ENCODE measurements at regions not wholly inside any gene's neighbourhood (a gene's known extent, or its start where the extent isn't known, plus 50 kb on each side); places are given as distances from the start of the nearest gene placed in this dataset.

DNA sequence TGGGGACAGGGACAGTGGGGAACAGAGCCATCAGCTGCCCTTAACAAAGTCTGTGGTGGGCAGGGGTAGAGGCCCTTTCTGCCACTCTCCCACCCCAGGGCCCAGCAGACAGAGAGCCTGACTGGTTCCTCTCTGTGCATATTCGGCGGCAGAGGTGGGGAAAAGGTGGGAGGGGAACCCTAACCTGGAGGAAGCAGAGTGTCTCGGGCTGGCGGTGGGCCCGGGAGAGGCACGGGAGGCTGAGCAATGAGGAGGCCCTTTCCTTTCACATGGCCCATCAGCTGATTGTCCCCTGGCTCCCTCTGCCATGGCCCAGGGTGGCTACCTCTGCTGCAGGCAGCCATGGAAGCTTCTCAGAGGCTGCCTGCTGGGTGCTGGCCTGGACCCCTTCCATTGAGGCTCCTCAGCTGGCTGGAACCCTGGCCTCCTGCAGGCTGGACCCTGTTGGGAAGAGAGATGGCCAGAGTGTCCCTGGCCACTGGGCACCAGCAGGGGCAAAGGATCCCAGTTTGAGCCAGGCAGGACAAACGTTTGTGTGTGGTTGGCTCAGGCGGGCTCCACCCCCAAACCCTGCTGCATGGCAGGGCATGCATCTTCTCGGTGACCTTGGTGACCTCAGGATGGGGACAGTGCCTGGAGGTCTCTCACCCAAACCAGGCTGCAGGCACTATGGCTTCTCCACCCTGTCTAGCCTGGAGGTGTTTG is 202.8 kb upstream of the ZNF536 start:
- intact Hi-C loops (cut with DNase I): no loop called here
- no peak overlapping the region for H3K9ac ChIP-seq (ENCODE audit: low read depth in 2 of 2, low read length in 2 of 2)
- no peaks in the 10 kb centered on the region for H3K36me3 ChIP-seq
- no peak for DNase-seq
- H3K4me3 ChIP-seq: no peak overlapping the region
- no peak overlapping the region for H3K27ac ChIP-seq
- TF ChIP-seq, protein P1, sequence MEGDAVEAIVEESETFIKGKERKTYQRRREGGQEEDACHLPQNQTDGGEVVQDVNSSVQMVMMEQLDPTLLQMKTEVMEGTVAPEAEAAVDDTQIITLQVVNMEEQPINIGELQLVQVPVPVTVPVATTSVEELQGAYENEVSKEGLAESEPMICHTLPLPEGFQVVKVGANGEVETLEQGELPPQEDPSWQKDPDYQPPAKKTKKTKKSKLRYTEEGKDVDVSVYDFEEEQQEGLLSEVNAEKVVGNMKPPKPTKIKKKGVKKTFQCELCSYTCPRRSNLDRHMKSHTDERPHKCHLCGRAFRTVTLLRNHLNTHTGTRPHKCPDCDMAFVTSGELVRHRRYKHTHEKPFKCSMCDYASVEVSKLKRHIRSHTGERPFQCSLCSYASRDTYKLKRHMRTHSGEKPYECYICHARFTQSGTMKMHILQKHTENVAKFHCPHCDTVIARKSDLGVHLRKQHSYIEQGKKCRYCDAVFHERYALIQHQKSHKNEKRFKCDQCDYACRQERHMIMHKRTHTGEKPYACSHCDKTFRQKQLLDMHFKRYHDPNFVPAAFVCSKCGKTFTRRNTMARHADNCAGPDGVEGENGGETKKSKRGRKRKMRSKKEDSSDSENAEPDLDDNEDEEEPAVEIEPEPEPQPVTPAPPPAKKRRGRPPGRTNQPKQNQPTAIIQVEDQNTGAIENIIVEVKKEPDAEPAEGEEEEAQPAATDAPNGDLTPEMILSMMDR (IDR thresholded peaks at IDR 0.05): no peak
- H3K9me3 ChIP-seq: no peaks in the 10 kb centered on the region
- H3K4me1 ChIP-seq: no peaks in the 10 kb centered on the region
- H3K27me3 ChIP-seq: no peaks in the 10 kb centered on the region

DNA sequence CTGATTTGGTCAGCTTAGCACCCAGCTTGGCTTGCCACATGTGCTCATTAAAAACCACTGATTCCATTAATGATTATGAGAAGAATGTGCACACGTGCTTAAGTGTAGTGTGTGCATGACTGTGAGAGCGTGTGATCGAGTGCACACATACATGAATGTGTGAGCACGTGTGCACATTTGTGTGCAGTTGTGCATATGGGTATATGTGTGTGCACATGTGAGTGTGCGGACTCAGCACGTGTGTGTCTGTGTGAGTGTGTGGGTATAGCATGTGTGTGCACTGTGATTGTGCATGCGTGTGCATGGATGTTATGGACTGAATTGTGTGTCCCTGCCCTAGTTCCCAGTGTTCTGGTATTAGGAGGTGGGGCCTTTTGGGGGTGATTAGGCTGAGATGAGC is 202.1 kb upstream of the ZNF536 start:
- H3K27ac ChIP-seq: no peak overlapping the region
- no peaks in the 10 kb centered on the region for H3K27me3 ChIP-seq
- H3K4me1 ChIP-seq: no peaks in the 10 kb centered on the region
- TF ChIP-seq, protein P1 (IDR thresholded peaks at IDR 0.05): no peak
- no peaks in the 10 kb centered on the region for H3K9me3 ChIP-seq
- H3K36me3 ChIP-seq: no peaks in the 10 kb centered on the region
- intact Hi-C loops (cut with DNase I): no loop called here
- H3K4me3 ChIP-seq: no peak overlapping the region
- DNase-seq: no peak
- H3K9ac ChIP-seq (ENCODE audit: low read depth in 2 of 2, low read length in 2 of 2): no peak overlapping the region

GRCh38 chr19:30170495-30171137 is 201.6 kb upstream of the ZNF536 start:
- Histone ChIP-seq H3K4me1 (no peaks in the 10 kb centered on the region), H3K27ac (no peak overlapping the region), H3K4me3 (no peak overlapping the region), H3K9me3 (no peaks in the 10 kb centered on the region), H3K9ac (ENCODE audit: low read depth in 2 of 2, low read length in 2 of 2) (no peak overlapping the region), H3K36me3 (no peaks in the 10 kb centered on the region), H3K27me3 (no peaks in the 10 kb centered on the region)
- intact Hi-C loops (cut with DNase I): no loop called here
- DNase-seq: no peak
- TF ChIP-seq, protein P1 (IDR thresholded peaks at IDR 0.05): no peak

GRCh38 chr19:30171138-30171635 is 201.0 kb upstream of the ZNF536 start:
- H3K27me3 ChIP-seq: no peaks in the 10 kb centered on the region
- no peaks in the 10 kb centered on the region for H3K9me3 ChIP-seq
- H3K4me1 ChIP-seq: no peaks in the 10 kb centered on the region
- intact Hi-C loops (cut with DNase I): no loop called here
- H3K4me3 ChIP-seq: no peak overlapping the region
- no peak overlapping the region for H3K27ac ChIP-seq
- H3K36me3 ChIP-seq: no peaks in the 10 kb centered on the region
- no peak for DNase-seq
- TF ChIP-seq, protein P1 (IDR thresholded peaks at IDR 0.05): no peak
- no peak overlapping the region for H3K9ac ChIP-seq (ENCODE audit: low read depth in 2 of 2, low read length in 2 of 2)

DNA sequence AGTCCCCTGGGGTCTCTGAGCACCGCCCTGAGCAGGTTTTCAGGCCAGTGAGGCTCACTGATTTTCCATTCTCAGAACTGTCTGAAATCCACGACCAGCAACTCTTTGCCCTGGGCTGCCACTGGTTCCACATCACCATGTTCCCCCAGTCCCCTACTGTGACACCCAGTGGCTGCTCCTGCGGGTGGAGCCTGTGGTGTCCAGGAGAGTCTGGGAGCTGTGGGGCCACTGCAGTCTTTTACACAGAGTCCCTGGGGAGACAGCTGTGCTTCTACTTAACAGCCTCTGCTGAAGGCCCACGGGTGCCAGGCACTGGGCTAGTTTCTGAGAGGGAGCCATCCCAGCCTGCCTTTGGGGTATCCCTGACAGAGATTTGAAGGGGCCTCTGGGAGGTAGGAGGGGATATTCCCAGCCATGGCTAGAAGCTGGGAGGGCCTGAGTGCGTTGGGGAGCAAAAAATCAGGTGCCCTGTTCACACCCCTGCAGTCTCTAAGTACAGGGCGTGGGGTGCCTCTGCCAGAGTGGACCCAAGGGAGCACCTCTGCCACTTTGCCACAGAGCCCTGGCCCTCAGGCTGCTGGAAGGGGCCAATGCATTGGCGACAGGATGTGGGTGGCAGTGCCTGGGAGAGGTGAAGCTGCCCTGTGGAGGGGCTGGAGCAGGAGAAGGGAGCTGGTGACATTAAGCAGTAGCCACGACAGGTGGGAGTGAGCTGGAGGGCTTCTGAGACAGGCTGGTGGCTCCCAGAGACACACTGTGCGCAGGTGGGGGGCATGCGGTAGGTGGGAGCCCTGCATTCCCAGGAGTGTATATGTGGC is 200.2 kb upstream of the ZNF536 start:
- TF ChIP-seq, protein P1 (IDR thresholded peaks at IDR 0.05): no peak
- no peak for DNase-seq

More for the DNA sequence above, 200.2 kb upstream of the ZNF536 start:
- Histone ChIP-seq H3K9ac (ENCODE audit: low read depth in 2 of 2, low read length in 2 of 2) (no peak overlapping the region), H3K27ac (no peak overlapping the region), H3K27me3 (no peaks in the 10 kb centered on the region), H3K4me3 (no peak overlapping the region), H3K9me3 (no peaks in the 10 kb centered on the region), H3K36me3 (no peaks in the 10 kb centered on the region), H3K4me1 (no peaks in the 10 kb centered on the region)
- intact Hi-C loops (cut with DNase I): no loop called here
